Natural killer cell (primary cell): ENCODE measurements at regions not wholly inside any gene's neighbourhood (a gene's known extent, or its start where the extent isn't known, plus 50 kb on each side); places are given as distances from the start of the nearest gene placed in this dataset.

Experiments
- ATAC-seq, 3 donors: fragments of 150-1000 bp in 2 of 3; fragments of 200-7000 bp in 1 of 3; cut with Tn5 transposase; 1 replicate in 1 of 3; 2 replicates in 2 of 3; pipeline ENCODE4 v1.10.0; 2021; ENCODE audit warnings: mild to moderate bottlenecking in 2 of 3, moderate library complexity in 2 of 3
- DNase-seq, 2 donors: peaks; one replicate each; pipeline versions ENCODE4 v3.0.0 to v3.0.0-alpha.2; 2013 to 2021; ENCODE audit warnings: mixed read lengths in 1 of 2
- H3K27ac ChIP-seq: one replicate; pipeline ENCODE4 v1.5.1; 2013; ENCODE audit warnings: mild to moderate bottlenecking, low read length
- H3K27me3 ChIP-seq: one replicate; pipeline ENCODE4 v1.6.1; 2013; ENCODE audit warnings: low read length; ENCODE audit not compliant: control insufficient read depth, insufficient read depth
- H3K36me3 ChIP-seq: one replicate; pipeline ENCODE4 v1.6.1; 2013; ENCODE audit warnings: low read length; ENCODE audit not compliant: control insufficient read depth, insufficient read depth
- H3K4me1 ChIP-seq: one replicate; pipeline ENCODE4 v1.6.1; 2013; ENCODE audit warnings: low read length; ENCODE audit not compliant: control insufficient read depth, insufficient read depth
- H3K4me3 ChIP-seq: one replicate; pipeline ENCODE4 v1.5.1; 2013; ENCODE audit warnings: low read length
- H3K9me3 ChIP-seq: one replicate; pipeline ENCODE4 v1.6.1; 2013; ENCODE audit warnings: low read length; ENCODE audit not compliant: control insufficient read depth, insufficient read depth
- H3K27ac Mint-ChIP-seq, 2 donors: one replicate each; pipeline ENCODE4 v1.8.0; 2022; ENCODE audit warnings: mild to moderate bottlenecking in 2 of 2, mixed read lengths in 2 of 2, moderate library complexity in 1 of 2
- H3K27me3 Mint-ChIP-seq, 2 donors: one replicate each; pipeline ENCODE4 v1.8.0; 2022; ENCODE audit warnings: low read depth in 2 of 2, mixed read lengths in 2 of 2
- H3K36me3 Mint-ChIP-seq: one replicate; pipeline ENCODE4 v1.8.0; 2022; ENCODE audit warnings: mixed read lengths
- H3K4me1 Mint-ChIP-seq, 2 donors: one replicate each; pipeline ENCODE4 v1.8.0; 2022; ENCODE audit warnings: mixed read lengths in 2 of 2
- H3K4me3 Mint-ChIP-seq: one replicate; pipeline ENCODE4 v1.8.0; 2022; ENCODE audit warnings: mild to moderate bottlenecking, moderate library complexity, mixed read lengths
- H3K9me3 Mint-ChIP-seq, 2 donors: one replicate each; pipeline ENCODE4 v1.8.0; 2022; ENCODE audit warnings: mixed read lengths in 2 of 2
- WGBS: methylation state at CpG from one replicate; pipeline ENCODE4 v1.1.7; 2013; ENCODE audit warnings: missing lambda C conversion rate; ENCODE audit not compliant: insufficient coverage; 5-methylcytosine and 5-hydroxymethylcytosine counted together
- intact Hi-C: fragments of 100-400 bp; cut with micrococcal nuclease; formaldehyde crosslinking; loops from one replicate; pipeline ENCODE4 v1.14.2; 2022
- TF ChIP-seq, protein P1 (sequence below): fragments of 200-600 bp; IDR thresholded peaks from one replicate; pipeline ENCODE4 v1.8.0; 2022; ENCODE audit warnings: antibody characterized with exemption

DNA sequence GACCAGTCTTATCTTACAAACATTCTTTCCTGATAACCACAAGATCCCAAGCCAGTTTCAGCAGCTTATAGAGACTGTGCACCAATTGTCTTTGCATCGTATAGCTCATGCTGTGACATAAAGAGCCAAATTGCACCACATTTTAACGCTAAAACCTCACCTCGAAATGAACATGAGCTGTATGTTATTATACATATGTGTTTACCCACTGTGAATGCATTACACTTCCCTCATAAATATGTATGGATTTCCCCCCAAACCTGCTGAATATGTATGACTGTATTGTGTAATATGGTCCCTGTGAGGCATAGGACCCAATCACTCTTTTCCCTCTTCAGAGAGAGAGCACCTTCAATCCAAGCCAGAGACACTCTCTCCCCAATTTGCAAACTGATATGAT, 692.4 kb downstream of the NLGN4X start:
- no peak overlapping the region for H3K4me3 ChIP-seq
- no peak overlapping the region for H3K4me3 Mint-ChIP-seq
- DNase-seq = no peak
- peaks cover 9 to 11% of the 10 kb centered on the region in 2 donors for H3K9me3 Mint-ChIP-seq
- no peaks in the 10 kb centered on the region for H3K4me1 Mint-ChIP-seq
- H3K4me1 ChIP-seq = no peaks in the 10 kb centered on the region
- no peaks in the 10 kb centered on the region for H3K36me3 Mint-ChIP-seq
- no peaks in the 10 kb centered on the region for H3K27me3 ChIP-seq
- H3K27ac Mint-ChIP-seq = no peak overlapping the region
- no peak for ATAC-seq
- WGBS = 50% methylated on average over 1 of the region's 3 CpGs
- no peak overlapping the region for H3K27ac ChIP-seq
- no peaks in the 10 kb centered on the region for H3K27me3 Mint-ChIP-seq
- intact Hi-C loops = no loop called here
- TF ChIP-seq, protein P1, sequence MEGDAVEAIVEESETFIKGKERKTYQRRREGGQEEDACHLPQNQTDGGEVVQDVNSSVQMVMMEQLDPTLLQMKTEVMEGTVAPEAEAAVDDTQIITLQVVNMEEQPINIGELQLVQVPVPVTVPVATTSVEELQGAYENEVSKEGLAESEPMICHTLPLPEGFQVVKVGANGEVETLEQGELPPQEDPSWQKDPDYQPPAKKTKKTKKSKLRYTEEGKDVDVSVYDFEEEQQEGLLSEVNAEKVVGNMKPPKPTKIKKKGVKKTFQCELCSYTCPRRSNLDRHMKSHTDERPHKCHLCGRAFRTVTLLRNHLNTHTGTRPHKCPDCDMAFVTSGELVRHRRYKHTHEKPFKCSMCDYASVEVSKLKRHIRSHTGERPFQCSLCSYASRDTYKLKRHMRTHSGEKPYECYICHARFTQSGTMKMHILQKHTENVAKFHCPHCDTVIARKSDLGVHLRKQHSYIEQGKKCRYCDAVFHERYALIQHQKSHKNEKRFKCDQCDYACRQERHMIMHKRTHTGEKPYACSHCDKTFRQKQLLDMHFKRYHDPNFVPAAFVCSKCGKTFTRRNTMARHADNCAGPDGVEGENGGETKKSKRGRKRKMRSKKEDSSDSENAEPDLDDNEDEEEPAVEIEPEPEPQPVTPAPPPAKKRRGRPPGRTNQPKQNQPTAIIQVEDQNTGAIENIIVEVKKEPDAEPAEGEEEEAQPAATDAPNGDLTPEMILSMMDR = no peak
- H3K9me3 ChIP-seq = no peaks in the 10 kb centered on the region
- H3K36me3 ChIP-seq = no peaks in the 10 kb centered on the region

DNA sequence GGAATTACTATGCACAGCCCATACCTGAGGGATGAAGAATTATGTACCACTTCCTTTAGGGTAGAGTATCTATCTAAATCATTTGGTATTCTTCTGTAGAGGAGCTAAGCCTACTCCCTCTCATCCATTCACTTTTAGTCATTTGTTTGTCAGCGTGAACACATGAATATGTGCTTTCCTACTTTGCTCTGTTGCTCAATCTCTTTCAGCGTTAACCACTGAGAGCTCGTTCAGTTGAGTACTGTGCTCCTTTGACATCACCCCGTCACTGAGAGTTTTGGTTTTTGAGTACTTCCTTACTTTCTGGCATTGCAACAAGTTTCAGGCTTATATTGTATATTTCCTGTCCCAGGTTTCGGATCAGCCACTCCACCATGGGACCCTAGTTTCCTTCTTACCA, 700.6 kb downstream of the NLGN4X start:
- no peaks in the 10 kb centered on the region for H3K27me3 Mint-ChIP-seq
- ATAC-seq = no peak
- no peak overlapping the region for H3K4me3 Mint-ChIP-seq
- intact Hi-C loops = no loop called here
- peaks cover 9 to 14% of the 10 kb centered on the region in 2 donors for H3K9me3 Mint-ChIP-seq
- Histone ChIP-seq H3K27me3 (no peaks in the 10 kb centered on the region), H3K36me3 (no peaks in the 10 kb centered on the region), H3K4me1 (no peaks in the 10 kb centered on the region), H3K9me3 (no peaks in the 10 kb centered on the region), H3K4me3 (no peak overlapping the region), H3K27ac (no peak overlapping the region)
- DNase-seq = no peak
- TF ChIP-seq, protein P1 = no peak
- no peaks in the 10 kb centered on the region for H3K36me3 Mint-ChIP-seq
- H3K27ac Mint-ChIP-seq = no peak overlapping the region
- no peaks in the 10 kb centered on the region for H3K4me1 Mint-ChIP-seq
- WGBS = 81% methylated on average over 5 of the region's 5 CpGs

- no peaks in the 10 kb centered on the region for H3K36me3 Mint-ChIP-seq
- no peaks in the 10 kb centered on the region for H3K4me1 ChIP-seq
- H3K4me3 Mint-ChIP-seq = no peak overlapping the region
- ATAC-seq (no peak), DNase-seq (no peak)
- H3K9me3 Mint-ChIP-seq = peaks cover 9 to 11% of the 10 kb centered on the region in 2 donors
- 57% methylated on average over 1 of the region's 2 CpGs for WGBS
- TF ChIP-seq, protein P1 = no peak
- no peaks in the 10 kb centered on the region for H3K9me3 ChIP-seq
- H3K36me3 ChIP-seq = no peaks in the 10 kb centered on the region
- no peaks in the 10 kb centered on the region for H3K27me3 Mint-ChIP-seq
- intact Hi-C loops = no loop called here
- no peak overlapping the region for H3K27ac ChIP-seq
- no peak overlapping the region for H3K4me3 ChIP-seq
- H3K27ac Mint-ChIP-seq = no peak overlapping the region
- no peaks in the 10 kb centered on the region for H3K4me1 Mint-ChIP-seq
- H3K27me3 ChIP-seq = no peaks in the 10 kb centered on the region
Observed at GRCh38 chrX:5526191-5526590, 702.5 kb downstream of the NLGN4X start.

- Mint-ChIP-seq H3K4me3 (no peak overlapping the region), H3K27ac (no peak overlapping the region), H3K36me3 (no peaks in the 10 kb centered on the region), H3K27me3 (no peaks in the 10 kb centered on the region), H3K4me1 (no peaks in the 10 kb centered on the region), H3K9me3 (peaks cover 18 to 20% of the 10 kb centered on the region in 2 donors)
- TF ChIP-seq, protein P1 = no peak
- H3K27ac ChIP-seq = no peak overlapping the region
- H3K9me3 ChIP-seq = no peaks in the 10 kb centered on the region
- H3K27me3 ChIP-seq = no peaks in the 10 kb centered on the region
- 93% methylated on average over 5 of the region's 8 CpGs for WGBS
- no peak for DNase-seq
- ATAC-seq = no peak
- intact Hi-C loops = no loop called here
- no peaks in the 10 kb centered on the region for H3K36me3 ChIP-seq
- no peaks in the 10 kb centered on the region for H3K4me1 ChIP-seq
- H3K4me3 ChIP-seq = no peak overlapping the region
Observed at GRCh38 chrX:5490786-5491563, 737.7 kb downstream of the NLGN4X start.
